ENCODE measurements at regions not wholly inside any gene's neighbourhood (a gene's known extent, or its start where the extent isn't known, plus 50 kb on each side); places are given as distances from the start of the nearest gene placed in this dataset.

DNA sequence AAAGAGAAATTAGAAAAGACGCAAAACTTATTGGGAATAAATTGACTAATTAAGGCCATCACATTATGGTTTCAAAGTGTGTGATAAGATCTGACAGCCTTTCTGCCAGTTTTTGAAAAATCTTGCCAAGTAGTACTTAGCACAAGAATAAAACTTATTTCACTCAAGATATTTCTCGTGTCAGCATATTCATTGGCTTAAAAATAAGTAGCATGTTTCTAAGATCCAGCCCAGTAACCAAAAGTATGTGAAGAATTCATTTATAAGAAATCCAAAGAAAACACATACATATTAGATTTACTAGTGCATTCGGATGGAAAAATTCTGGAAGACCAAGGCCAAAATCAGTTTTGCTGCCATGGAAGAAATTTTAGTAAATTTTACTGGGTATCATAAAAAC lies 1135.0 kb downstream of the GALC start:
- BruUV-seq (replicated peaks) = no TSS peak
- Histone ChIP-seq H3K27me3 (replicated peaks in 1 of 2; ENCODE audit: control insufficient read depth in 2 of 2, insufficient read depth in 2 of 2, low read length in 1 of 2) (no peaks in the 10 kb centered on the region), H3K4me2 (ENCODE audit: control insufficient read depth, insufficient read depth) (no peak overlapping the region), H3K4me1 (ENCODE audit: control insufficient read depth, insufficient read depth, low read length) (no peaks in the 10 kb centered on the region), H3K36me3 (ENCODE audit: control insufficient read depth in 2 of 2, insufficient read depth in 2 of 2, low read length in 1 of 2) (no peaks in the 10 kb centered on the region), H3K4me3 (no peak overlapping the region), H3K9me3 (replicated peaks; ENCODE audit: control insufficient read depth, insufficient read depth, low read length) (no peaks in the 10 kb centered on the region), H3K27ac (ENCODE audit: control insufficient read depth, insufficient read depth) (no peak overlapping the region), H2AFZ (ENCODE audit: control insufficient read depth, low read depth, low read length) (no peak overlapping the region), H3K9ac (ENCODE audit: control insufficient read depth, insufficient read depth, low read length) (no peak overlapping the region), H4K20me1 (ENCODE audit: control insufficient read depth, insufficient read depth) (no peaks in the 10 kb centered on the region), H3K79me2 (ENCODE audit: control insufficient read depth, insufficient read depth, low read length) (no peaks in the 10 kb centered on the region)
- ChIA-PET RAD21 (ENCODE audit: unreplicated experiment) (no interaction called here), CTCF (interaction anchor here (1.3 kb wide), 1 partner anchor 13 kb away, joined by 3 read pairs; no protein-coding TSS in a partner anchor), SMC1A (ENCODE audit: uncharacterized antibody, unreplicated experiment) (no interaction called here), POLR2A (no interaction called here)
- in situ Hi-C loops (cut with MboI) (no loop called here), intact Hi-C loops (cut with micrococcal nuclease; ENCODE audit: unreplicated experiment) (no loop called here)
- TF ChIP-seq NR2F1 (conservative IDR thresholded peaks at IDR 0.05) (no peak), BRCA1 (IDR thresholded peaks at IDR 0.05; ENCODE audit: low read depth, low read length) (no peak), RELA (IDR thresholded peaks at IDR 0.05; ENCODE audit: borderline replicate concordance, partially characterized antibody) (no peak), SPI1 (IDR thresholded peaks at IDR 0.05; ENCODE audit: borderline replicate concordance, insufficient read depth, low read depth, low read length) (no peak), EZH2 (IDR thresholded peaks at IDR 0.05; ENCODE audit: borderline replicate concordance, control insufficient read depth, low read depth, low read length) (no peak), TBL1XR1 (IDR thresholded peaks at IDR 0.05; ENCODE audit: low read depth, low read length) (no peak), RB1 (IDR thresholded peaks at IDR 0.05; ENCODE audit: borderline replicate concordance) (no peak), LARP7 (IDR thresholded peaks at IDR 0.05) (no peak)
- TF ChIP-seq, protein P1, sequence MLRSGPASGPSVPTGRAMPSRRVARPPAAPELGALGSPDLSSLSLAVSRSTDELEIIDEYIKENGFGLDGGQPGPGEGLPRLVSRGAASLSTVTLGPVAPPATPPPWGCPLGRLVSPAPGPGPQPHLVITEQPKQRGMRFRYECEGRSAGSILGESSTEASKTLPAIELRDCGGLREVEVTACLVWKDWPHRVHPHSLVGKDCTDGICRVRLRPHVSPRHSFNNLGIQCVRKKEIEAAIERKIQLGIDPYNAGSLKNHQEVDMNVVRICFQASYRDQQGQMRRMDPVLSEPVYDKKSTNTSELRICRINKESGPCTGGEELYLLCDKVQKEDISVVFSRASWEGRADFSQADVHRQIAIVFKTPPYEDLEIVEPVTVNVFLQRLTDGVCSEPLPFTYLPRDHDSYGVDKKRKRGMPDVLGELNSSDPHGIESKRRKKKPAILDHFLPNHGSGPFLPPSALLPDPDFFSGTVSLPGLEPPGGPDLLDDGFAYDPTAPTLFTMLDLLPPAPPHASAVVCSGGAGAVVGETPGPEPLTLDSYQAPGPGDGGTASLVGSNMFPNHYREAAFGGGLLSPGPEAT (IDR thresholded peaks at IDR 0.05; ENCODE audit: low read depth) = no peak
- TF ChIP-seq, protein P2, sequence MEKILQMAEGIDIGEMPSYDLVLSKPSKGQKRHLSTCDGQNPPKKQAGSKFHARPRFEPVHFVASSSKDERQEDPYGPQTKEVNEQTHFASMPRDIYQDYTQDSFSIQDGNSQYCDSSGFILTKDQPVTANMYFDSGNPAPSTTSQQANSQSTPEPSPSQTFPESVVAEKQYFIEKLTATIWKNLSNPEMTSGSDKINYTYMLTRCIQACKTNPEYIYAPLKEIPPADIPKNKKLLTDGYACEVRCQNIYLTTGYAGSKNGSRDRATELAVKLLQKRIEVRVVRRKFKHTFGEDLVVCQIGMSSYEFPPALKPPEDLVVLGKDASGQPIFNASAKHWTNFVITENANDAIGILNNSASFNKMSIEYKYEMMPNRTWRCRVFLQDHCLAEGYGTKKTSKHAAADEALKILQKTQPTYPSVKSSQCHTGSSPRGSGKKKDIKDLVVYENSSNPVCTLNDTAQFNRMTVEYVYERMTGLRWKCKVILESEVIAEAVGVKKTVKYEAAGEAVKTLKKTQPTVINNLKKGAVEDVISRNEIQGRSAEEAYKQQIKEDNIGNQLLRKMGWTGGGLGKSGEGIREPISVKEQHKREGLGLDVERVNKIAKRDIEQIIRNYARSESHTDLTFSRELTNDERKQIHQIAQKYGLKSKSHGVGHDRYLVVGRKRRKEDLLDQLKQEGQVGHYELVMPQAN (conservative IDR thresholded peaks at IDR 0.05) = no peak
- TF ChIP-seq, protein P3, sequence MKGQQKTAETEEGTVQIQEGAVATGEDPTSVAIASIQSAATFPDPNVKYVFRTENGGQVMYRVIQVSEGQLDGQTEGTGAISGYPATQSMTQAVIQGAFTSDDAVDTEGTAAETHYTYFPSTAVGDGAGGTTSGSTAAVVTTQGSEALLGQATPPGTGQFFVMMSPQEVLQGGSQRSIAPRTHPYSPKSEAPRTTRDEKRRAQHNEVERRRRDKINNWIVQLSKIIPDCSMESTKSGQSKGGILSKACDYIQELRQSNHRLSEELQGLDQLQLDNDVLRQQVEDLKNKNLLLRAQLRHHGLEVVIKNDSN (IDR thresholded peaks at IDR 0.05; ENCODE audit: borderline replicate concordance, extremely low read length, insufficient read depth, low read depth, low read length) = no peak
- DNase-seq (ENCODE audit: low read depth, low spot score) = no peak
- WGBS (ENCODE audit: insufficient coverage, insufficient replicate concordance, low lambda C conversion rate, missing lambda C conversion rate) = 24% methylated on average over 3 of the region's 3 CpGs
- no peak for FAIRE-seq
- ATAC-seq = no peak
